Activated naive CD8-positive, alpha-beta T cell treated with anti-CD3 and anti-CD28 coated beads, Interleukin-2, amount 10 ng/mL, durations not matched to agents 7 days and 5 days (primary cell): ENCODE measurements at regions not wholly inside any gene's neighbourhood (a gene's known extent, or its start where the extent isn't known, plus 50 kb on each side); places are given as distances from the start of the nearest gene placed in this dataset.
"Not testable (repeated sequence)": the region's sequence is repeated elsewhere in the genome, so short reads cannot be mapped to it uniquely, and the experiment has no call there.

ENCODE experiments used
- ATAC-seq: fragments of 150-1000 bp; cut with Tn5 transposase; one replicate; pipeline ENCODE4 v1.10.0; 2021; ENCODE audit warnings: low read depth, moderate library complexity
- POLR2A ChIA-PET: fragments of 350-600 bp; sonication (Branson Sonifier 250); formaldehyde crosslinking; loops from one replicate; lab custom pipeline; 2021; ENCODE audit warnings: antibody characterized with exemption; lab: Charles Lee
- DNase-seq: peaks from one replicate; pipeline ENCODE4 v3.0.0; 2021
- H3K27ac Mint-ChIP-seq: one replicate; pipeline ENCODE4 v1.8.0; 2022; ENCODE audit warnings: mild to moderate bottlenecking, mixed read lengths
- H3K27me3 Mint-ChIP-seq: one replicate; pipeline ENCODE4 v1.8.0; 2022; ENCODE audit warnings: mild to moderate bottlenecking, moderate library complexity, mixed read lengths
- H3K36me3 Mint-ChIP-seq: one replicate; pipeline ENCODE4 v1.8.0; 2021; ENCODE audit warnings: mild to moderate bottlenecking, mixed read lengths
- H3K4me1 Mint-ChIP-seq: one replicate; pipeline ENCODE4 v1.8.0; 2021; ENCODE audit warnings: mixed read lengths
- H3K4me3 Mint-ChIP-seq: one replicate; pipeline ENCODE4 v1.8.0; 2022; ENCODE audit warnings: mild to moderate bottlenecking, moderate library complexity, mixed read lengths
- H3K9me3 Mint-ChIP-seq: one replicate; pipeline ENCODE4 v1.8.0; 2021; ENCODE audit warnings: mixed read lengths

DNA sequence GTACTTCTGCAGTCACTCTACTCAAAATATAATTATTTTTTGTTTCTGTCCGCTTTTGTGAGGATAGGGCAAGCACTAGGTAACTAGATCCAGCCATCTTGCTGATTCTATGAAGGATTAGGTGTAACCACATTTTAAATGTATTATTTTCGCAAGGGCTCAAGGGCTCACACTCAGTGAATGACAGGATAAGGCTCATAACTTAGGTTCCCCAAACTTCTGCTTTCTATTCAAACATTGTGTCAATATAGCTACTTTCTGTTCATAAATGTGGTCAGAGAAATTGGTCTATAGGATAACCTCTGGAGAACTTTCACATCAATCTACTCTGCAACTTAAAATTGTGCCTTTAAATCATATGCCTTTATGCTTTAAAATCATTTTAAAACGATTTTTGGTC, 1141.2 kb downstream of the SORCS1 start:
- no peak overlapping the region for H3K4me3 Mint-ChIP-seq
- no peak for DNase-seq
- no peaks in the 10 kb centered on the region for H3K36me3 Mint-ChIP-seq
- no peaks in the 10 kb centered on the region for H3K4me1 Mint-ChIP-seq
- peaks cover 5% of the 10 kb centered on the region for H3K9me3 Mint-ChIP-seq
- POLR2A ChIA-PET, result no interaction called here
- ATAC-seq, result no peak
- H3K27me3 Mint-ChIP-seq, result no peaks in the 10 kb centered on the region
- no peak overlapping the region for H3K27ac Mint-ChIP-seq

DNA sequence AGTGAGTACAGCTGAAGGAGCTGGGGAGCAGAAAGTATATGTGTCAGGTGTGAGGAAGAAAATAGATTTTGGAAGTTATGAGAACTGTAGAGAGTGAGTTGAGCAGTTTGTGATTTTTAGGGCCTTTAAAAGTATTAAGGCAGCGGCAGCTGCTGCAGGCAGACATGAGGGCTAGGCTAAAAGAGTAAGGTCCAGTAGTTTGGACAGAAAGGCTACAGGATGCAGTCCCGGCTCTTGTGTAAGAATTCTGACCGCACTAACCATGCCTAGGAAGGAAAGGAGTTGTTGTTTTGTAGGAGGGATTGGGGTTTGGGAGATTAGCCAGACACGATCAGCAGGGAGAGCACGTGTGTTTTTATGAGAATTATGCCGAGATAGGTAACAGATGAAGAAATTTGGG, 1144.9 kb downstream of the SORCS1 start:
- H3K4me1 Mint-ChIP-seq, POLR2A ChIA-PET, DNase-seq, H3K9me3 Mint-ChIP-seq, H3K27me3 Mint-ChIP-seq, H3K27ac Mint-ChIP-seq, ATAC-seq, H3K4me3 Mint-ChIP-seq, H3K36me3 Mint-ChIP-seq: not testable (repeated sequence)

DNA sequence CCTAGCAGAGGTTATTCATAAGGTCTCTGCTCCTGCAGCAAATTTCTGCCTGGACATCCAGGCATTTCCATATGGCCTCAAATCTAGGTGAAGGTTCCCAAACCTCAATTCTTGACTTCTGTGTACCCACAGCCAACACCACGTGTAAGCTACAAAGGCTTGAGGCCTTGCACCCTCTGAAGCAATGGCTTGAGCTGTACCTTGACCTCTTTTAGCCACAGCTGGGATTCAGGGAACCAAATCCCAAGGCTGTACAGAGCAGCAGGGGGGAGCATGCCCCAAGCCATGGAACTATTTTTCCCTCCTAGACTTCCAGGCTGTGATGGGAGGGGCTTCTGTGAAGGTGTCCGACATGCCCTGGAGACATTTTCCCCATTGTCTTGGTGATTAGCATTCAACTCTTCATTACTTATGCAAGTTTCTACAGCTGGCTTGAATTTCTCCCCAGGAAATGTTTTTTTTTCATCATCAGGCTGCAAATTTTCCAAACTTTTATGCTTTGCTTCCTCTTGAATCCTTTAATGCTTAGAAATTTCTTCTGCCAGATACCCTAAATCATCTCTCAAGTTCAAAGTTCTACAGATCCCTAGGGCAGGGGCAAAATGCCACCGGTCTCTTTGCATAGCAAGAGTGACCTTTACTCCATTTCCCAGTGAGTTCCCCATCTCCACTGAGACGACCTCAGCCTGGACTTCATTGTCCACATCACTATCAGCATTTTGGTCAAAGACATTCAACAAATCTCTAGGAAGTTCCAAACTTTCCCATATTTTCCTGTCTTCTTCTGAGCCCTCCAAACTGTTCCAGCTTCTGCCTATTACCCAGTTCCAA, 1148.9 kb downstream of the SORCS1 start:
- DNase-seq, POLR2A ChIA-PET, H3K36me3 Mint-ChIP-seq, H3K27ac Mint-ChIP-seq, ATAC-seq, H3K4me3 Mint-ChIP-seq, H3K27me3 Mint-ChIP-seq, H3K4me1 Mint-ChIP-seq, H3K9me3 Mint-ChIP-seq: not testable (repeated sequence)

DNA sequence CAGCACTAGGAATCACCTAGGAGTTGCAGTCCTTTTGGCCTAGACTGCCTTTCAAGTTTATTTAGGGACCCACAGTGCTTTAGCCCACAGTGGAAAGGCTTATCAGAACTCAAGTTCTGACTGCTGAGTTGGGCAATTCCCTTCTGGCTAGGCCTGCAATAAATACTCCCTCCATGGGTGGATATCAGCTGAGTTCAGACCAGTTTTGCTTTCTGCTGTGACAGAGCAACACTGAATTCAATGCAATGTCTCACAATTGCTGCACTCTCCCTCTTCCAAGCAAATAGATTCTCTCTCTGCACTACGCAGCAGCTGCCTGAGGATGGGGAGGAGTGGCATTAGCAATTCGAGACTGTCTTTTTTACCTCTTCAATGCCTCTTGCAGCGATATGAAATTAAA, 1153.3 kb downstream of the SORCS1 start:
- ATAC-seq, result no peak

DNA sequence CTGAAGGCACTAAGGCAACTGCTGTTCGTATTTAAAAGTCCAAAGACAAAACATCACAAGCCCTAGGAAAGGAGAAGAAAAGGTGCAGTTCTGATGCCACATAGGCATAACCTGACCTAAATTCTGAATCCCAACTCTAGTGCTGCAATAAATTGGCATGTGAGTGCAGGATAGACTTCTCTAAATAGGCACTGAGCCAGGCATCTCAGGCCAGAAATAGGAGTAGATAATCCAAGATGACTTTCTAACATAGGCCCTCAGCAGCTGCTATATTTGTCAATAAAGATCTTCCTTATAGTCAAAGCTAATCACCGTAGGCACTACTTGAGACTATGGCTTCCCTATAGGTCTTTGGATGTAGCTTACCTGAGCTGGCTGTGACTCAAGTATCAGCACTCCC, 1163.8 kb downstream of the SORCS1 start:
- Mint-ChIP-seq H3K27ac (no peak overlapping the region), H3K27me3 (no peaks in the 10 kb centered on the region), H3K9me3 (peaks cover 2% of the 10 kb centered on the region), H3K4me3 (no peak overlapping the region), H3K4me1 (no peaks in the 10 kb centered on the region), H3K36me3 (no peaks in the 10 kb centered on the region)
- POLR2A ChIA-PET, result no interaction called here
- ATAC-seq (no peak), DNase-seq (no peak)

More for the DNA sequence above, 1153.3 kb downstream of the SORCS1 start:
- no peaks in the 10 kb centered on the region for H3K27me3 Mint-ChIP-seq
- H3K36me3 Mint-ChIP-seq, result no peaks in the 10 kb centered on the region
- no peaks in the 10 kb centered on the region for H3K4me1 Mint-ChIP-seq
- POLR2A ChIA-PET, result no interaction called here
- no peak overlapping the region for H3K27ac Mint-ChIP-seq
- DNase-seq, result no peak
- H3K9me3 Mint-ChIP-seq, result peaks cover 2% of the 10 kb centered on the region
- no peak overlapping the region for H3K4me3 Mint-ChIP-seq

- DNase-seq (no peak), ATAC-seq (no peak)
- Mint-ChIP-seq H3K27me3 (no peaks in the 10 kb centered on the region), H3K4me1 (no peaks in the 10 kb centered on the region), H3K9me3 (peaks cover 2% of the 10 kb centered on the region), H3K27ac (no peak overlapping the region), H3K4me3 (no peak overlapping the region), H3K36me3 (no peaks in the 10 kb centered on the region)
- POLR2A ChIA-PET, result no interaction called here
Observed at GRCh38 chr10:105993609-105994008, 1170.9 kb downstream of the SORCS1 start.

DNA sequence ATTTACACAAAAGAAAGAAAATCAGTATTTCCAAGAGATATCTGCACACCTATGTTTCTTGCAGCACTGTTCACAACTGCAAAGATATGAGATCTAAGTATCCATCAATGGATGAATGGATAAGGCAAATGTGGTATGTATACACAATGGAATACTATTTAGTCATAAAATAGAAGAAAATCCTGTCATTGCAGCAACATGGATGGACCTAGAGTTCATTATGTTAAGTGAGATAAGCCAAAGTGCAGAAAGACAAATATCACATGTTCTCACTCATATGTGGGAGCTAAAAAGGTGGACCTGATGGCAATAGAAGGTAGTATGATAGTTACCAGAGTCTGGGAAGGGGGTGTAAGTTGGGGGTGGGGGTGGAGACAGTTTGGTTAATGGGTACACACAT, 1171.6 kb downstream of the SORCS1 start:
- Mint-ChIP-seq H3K4me3 (no peak overlapping the region), H3K27me3 (no peaks in the 10 kb centered on the region), H3K36me3 (no peaks in the 10 kb centered on the region), H3K4me1 (no peaks in the 10 kb centered on the region), H3K27ac (no peak overlapping the region), H3K9me3 (peaks cover 2% of the 10 kb centered on the region)
- no peak for DNase-seq
- ATAC-seq, result no peak
- POLR2A ChIA-PET, result no interaction called here

- H3K9me3 Mint-ChIP-seq, result no peaks in the 10 kb centered on the region
- no peak overlapping the region for H3K27ac Mint-ChIP-seq
- ATAC-seq (no peak), DNase-seq (no peak)
- H3K4me1 Mint-ChIP-seq, result no peaks in the 10 kb centered on the region
- no peaks in the 10 kb centered on the region for H3K27me3 Mint-ChIP-seq
- H3K4me3 Mint-ChIP-seq, result no peak overlapping the region
- no peaks in the 10 kb centered on the region for H3K36me3 Mint-ChIP-seq
- POLR2A ChIA-PET, result no interaction called here
Observed at GRCh38 chr10:105990529-105990928, 1174.0 kb downstream of the SORCS1 start.

GRCh38 chr10:105989995-105990394, 1174.5 kb downstream of the SORCS1 start:
- Mint-ChIP-seq H3K4me1 (no peaks in the 10 kb centered on the region), H3K27me3 (no peaks in the 10 kb centered on the region), H3K4me3 (no peak overlapping the region), H3K27ac (no peak overlapping the region), H3K9me3 (no peaks in the 10 kb centered on the region), H3K36me3 (no peaks in the 10 kb centered on the region)
- no peak for DNase-seq
- no peak for ATAC-seq
- POLR2A ChIA-PET, result no interaction called here

GRCh38 chr10:105988848-105989247, 1175.7 kb downstream of the SORCS1 start:
- no peaks in the 10 kb centered on the region for H3K36me3 Mint-ChIP-seq
- H3K9me3 Mint-ChIP-seq, result no peaks in the 10 kb centered on the region
- no peak overlapping the region for H3K4me3 Mint-ChIP-seq
- no peak for ATAC-seq
- no peaks in the 10 kb centered on the region for H3K4me1 Mint-ChIP-seq
- no peaks in the 10 kb centered on the region for H3K27me3 Mint-ChIP-seq
- no peak for DNase-seq
- POLR2A ChIA-PET, result no interaction called here
- H3K27ac Mint-ChIP-seq, result no peak overlapping the region

- no peaks in the 10 kb centered on the region for H3K9me3 Mint-ChIP-seq
- H3K36me3 Mint-ChIP-seq, result no peaks in the 10 kb centered on the region
- no peak for ATAC-seq
- H3K4me1 Mint-ChIP-seq, result no peaks in the 10 kb centered on the region
- no peak overlapping the region for H3K4me3 Mint-ChIP-seq
- no peak for DNase-seq
- H3K27ac Mint-ChIP-seq, result no peak overlapping the region
- no peaks in the 10 kb centered on the region for H3K27me3 Mint-ChIP-seq
- POLR2A ChIA-PET, result no interaction called here
Observed at GRCh38 chr10:105986912-105987635, 1177.4 kb downstream of the SORCS1 start.

DNA sequence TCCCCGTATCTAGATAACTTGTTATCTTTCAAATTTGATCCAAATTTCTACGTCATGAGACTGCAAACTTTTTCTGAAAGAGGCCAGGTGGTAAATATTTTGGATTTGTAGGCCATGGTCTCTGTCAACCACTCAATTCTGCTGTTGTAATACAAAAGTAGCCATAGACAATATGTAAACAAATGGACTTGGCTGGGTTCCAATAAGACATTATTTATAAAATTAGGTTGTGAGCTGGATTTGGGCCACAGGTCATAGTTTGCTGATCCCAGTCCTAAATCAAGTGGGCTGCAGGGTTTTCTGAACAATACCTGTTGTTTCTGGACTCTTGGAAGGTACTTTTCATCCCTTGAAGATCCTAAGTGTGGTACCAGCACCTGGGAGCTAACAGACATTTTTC, 1178.0 kb downstream of the SORCS1 start:
- no peaks in the 10 kb centered on the region for H3K27me3 Mint-ChIP-seq
- ATAC-seq, result no peak
- DNase-seq, result no peak
- no peaks in the 10 kb centered on the region for H3K4me1 Mint-ChIP-seq
- POLR2A ChIA-PET, result no interaction called here
- no peak overlapping the region for H3K4me3 Mint-ChIP-seq
- no peaks in the 10 kb centered on the region for H3K9me3 Mint-ChIP-seq
- no peak overlapping the region for H3K27ac Mint-ChIP-seq
- no peaks in the 10 kb centered on the region for H3K36me3 Mint-ChIP-seq

- H3K36me3 Mint-ChIP-seq, result no peaks in the 10 kb centered on the region
- POLR2A ChIA-PET, result no interaction called here
- no peak overlapping the region for H3K4me3 Mint-ChIP-seq
- ATAC-seq, result no peak
- H3K27me3 Mint-ChIP-seq, result no peaks in the 10 kb centered on the region
- no peaks in the 10 kb centered on the region for H3K4me1 Mint-ChIP-seq
- no peak for DNase-seq
- H3K27ac Mint-ChIP-seq, result no peak overlapping the region
- no peaks in the 10 kb centered on the region for H3K9me3 Mint-ChIP-seq
Observed at GRCh38 chr10:105982735-105983134, 1181.8 kb downstream of the SORCS1 start.

GRCh38 chr10:105981679-105982078, 1182.8 kb downstream of the SORCS1 start:
- Mint-ChIP-seq H3K27me3 (no peaks in the 10 kb centered on the region), H3K4me3 (no peak overlapping the region), H3K4me1 (no peaks in the 10 kb centered on the region), H3K36me3 (no peaks in the 10 kb centered on the region), H3K27ac (no peak overlapping the region), H3K9me3 (no peaks in the 10 kb centered on the region)
- POLR2A ChIA-PET, result no interaction called here
- ATAC-seq (no peak), DNase-seq (no peak)
